Bronchial epithelial cell (primary cell): ENCODE measurements at regions not wholly inside any gene's neighbourhood (a gene's known extent, or its start where the extent isn't known, plus 50 kb on each side); places are given as distances from the start of the nearest gene placed in this dataset.

Source experiments
- DNase-seq: peaks from one replicate; pipeline ENCODE4 v3.0.0-alpha.2; 2010; ENCODE audit warnings: low read depth
- FAIRE-seq: peaks from 2 replicates; lab custom pipeline; 2011; peaks lifted over from hg19 to GRCh38; lab: Jason Lieb, UNC
- H3K27me3 ChIP-seq: 2 replicates; pipeline ENCODE4 v1.5.1; 2011; ENCODE audit warnings: low read length; ENCODE audit not compliant: control insufficient read depth, insufficient read depth
- H3K36me3 ChIP-seq: 2 replicates; pipeline ENCODE4 v1.5.1; 2011; ENCODE audit warnings: low read length; ENCODE audit not compliant: control insufficient read depth, insufficient read depth
- H3K4me3 ChIP-seq: 2 replicates; pipeline ENCODE4 v1.5.1; 2011; ENCODE audit warnings: mild to moderate bottlenecking, low read depth, low read length, control low read depth
- TF ChIP-seq, protein P1 (sequence below): IDR thresholded peaks from 2 replicates; pipeline ENCODE4 v1.5.1; 2011; ENCODE audit warnings: mild to moderate bottlenecking, moderate library complexity, low read length, control low read depth, inconsistent platforms; ENCODE audit not compliant: insufficient read depth, severe bottlenecking

DNA sequence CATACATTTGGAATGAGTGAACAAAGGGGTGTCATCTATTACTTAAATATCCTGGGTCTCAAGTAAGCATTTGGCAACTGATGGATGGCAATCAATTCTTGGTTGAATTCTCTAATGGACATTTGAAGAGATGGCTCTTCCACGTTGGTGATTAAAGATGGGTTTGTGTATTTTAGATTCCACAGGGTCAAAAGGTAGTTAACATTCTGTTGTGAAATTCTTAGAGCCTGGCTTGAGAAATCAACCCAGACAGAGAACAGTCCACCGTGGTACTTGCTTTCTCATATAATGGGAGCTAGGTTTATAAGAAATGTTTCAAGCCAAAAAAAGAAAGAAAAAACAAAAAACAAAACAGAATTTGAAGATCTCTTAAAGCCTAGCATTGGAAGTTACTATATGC, 355.9 kb upstream of the PITX2 start:
- TF ChIP-seq, protein P1, sequence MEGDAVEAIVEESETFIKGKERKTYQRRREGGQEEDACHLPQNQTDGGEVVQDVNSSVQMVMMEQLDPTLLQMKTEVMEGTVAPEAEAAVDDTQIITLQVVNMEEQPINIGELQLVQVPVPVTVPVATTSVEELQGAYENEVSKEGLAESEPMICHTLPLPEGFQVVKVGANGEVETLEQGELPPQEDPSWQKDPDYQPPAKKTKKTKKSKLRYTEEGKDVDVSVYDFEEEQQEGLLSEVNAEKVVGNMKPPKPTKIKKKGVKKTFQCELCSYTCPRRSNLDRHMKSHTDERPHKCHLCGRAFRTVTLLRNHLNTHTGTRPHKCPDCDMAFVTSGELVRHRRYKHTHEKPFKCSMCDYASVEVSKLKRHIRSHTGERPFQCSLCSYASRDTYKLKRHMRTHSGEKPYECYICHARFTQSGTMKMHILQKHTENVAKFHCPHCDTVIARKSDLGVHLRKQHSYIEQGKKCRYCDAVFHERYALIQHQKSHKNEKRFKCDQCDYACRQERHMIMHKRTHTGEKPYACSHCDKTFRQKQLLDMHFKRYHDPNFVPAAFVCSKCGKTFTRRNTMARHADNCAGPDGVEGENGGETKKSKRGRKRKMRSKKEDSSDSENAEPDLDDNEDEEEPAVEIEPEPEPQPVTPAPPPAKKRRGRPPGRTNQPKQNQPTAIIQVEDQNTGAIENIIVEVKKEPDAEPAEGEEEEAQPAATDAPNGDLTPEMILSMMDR = no peak
- FAIRE-seq (no peak), DNase-seq (no peak)
- no peak overlapping the region for H3K4me3 ChIP-seq
- no peaks in the 10 kb centered on the region for H3K36me3 ChIP-seq
- H3K27me3 ChIP-seq = no peaks in the 10 kb centered on the region

DNA sequence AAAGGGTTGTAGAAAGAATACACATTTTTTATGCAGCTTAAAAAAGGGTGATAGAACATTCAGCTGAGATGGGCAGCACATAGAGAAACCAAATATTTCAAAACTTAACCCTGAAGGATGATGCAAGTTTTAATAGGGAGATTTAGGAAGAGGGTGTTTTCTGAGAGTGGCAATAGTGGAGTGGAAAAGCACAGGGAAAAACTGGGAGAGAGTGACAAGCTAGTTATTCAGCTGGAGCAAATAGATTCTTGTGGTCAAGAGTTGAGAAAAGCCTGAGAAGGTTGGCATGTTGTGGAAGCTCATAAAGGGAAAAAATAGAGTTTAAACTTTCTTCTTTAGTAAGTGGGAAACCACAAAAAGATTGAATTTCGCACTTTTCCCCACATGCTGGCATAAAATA, 359.6 kb upstream of the PITX2 start:
- H3K36me3 ChIP-seq = no peaks in the 10 kb centered on the region
- DNase-seq (no peak), FAIRE-seq (no peak)
- H3K4me3 ChIP-seq = no peak overlapping the region
- H3K27me3 ChIP-seq = no peaks in the 10 kb centered on the region
- TF ChIP-seq, protein P1 = no peak

DNA sequence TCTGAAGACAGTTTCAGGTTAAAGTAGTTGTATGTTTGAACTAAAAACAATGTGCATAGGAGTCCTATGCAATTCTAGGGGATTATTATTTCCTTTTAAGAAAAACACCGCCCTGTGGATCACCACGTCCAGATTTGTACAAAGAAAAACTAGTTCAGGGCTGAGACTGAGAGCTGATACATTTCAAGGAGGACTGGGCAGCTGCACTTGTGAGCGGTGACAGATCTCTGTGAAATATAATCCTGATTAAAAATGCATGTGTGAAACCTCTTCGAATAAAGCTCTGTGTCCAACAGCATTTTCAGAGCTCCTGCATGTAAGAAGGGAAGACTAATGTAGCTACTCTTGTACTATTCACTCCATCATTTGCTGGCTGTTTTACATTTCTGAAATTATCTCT, 365.8 kb upstream of the PITX2 start:
- Histone ChIP-seq H3K4me3 (no peak overlapping the region), H3K27me3 (no peaks in the 10 kb centered on the region), H3K36me3 (no peaks in the 10 kb centered on the region)
- DNase-seq (no peak), FAIRE-seq (no peak)
- TF ChIP-seq, protein P1 = no peak

DNA sequence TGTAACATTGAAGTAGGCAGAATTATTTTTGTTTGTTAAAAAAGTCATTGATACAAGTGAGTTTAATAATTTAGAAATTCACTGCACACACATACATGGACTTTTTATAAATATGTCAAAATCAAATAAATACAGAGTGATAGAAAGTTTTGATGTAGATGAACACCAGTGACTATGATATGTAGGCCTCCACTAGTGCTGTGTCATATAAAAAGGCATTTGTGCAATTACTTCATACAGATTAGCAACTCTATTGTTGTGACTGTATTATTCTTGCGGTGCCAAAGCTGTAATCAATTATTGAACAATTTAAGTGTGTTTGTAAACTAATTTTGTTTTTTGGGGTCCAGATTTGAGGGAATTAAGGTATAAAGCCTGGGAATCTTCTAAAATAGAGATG, 366.2 kb upstream of the PITX2 start:
- FAIRE-seq (no peak), DNase-seq (no peak)
- TF ChIP-seq, protein P1 = no peak
- Histone ChIP-seq H3K36me3 (no peaks in the 10 kb centered on the region), H3K27me3 (no peaks in the 10 kb centered on the region), H3K4me3 (no peak overlapping the region)

GRCh38 chr4:110994781-110995180, 371.9 kb upstream of the PITX2 start:
- Histone ChIP-seq H3K27me3 (no peaks in the 10 kb centered on the region), H3K36me3 (no peaks in the 10 kb centered on the region), H3K4me3 (no peak overlapping the region)
- TF ChIP-seq, protein P1 = no peak
- DNase-seq (no peak), FAIRE-seq (no peak)

- FAIRE-seq = no peak
- Histone ChIP-seq H3K36me3 (no peaks in the 10 kb centered on the region), H3K4me3 (no peak overlapping the region), H3K27me3 (no peaks in the 10 kb centered on the region)
- TF ChIP-seq, protein P1 = no peak
- no peak for DNase-seq
Observed at GRCh38 chr4:110998320-110998719, 375.4 kb upstream of the PITX2 start.
